ENCODE measurements at regions not wholly inside any gene's neighbourhood (a gene's known extent, or its start where the extent isn't known, plus 50 kb on each side); places are given as distances from the start of the nearest gene placed in this dataset.

- no peak for DNase-seq
Observed at GRCh38 chr11:71201936-71202597, 50.3 kb downstream of the SHANK2 start.

- DNase-seq: no peak
Observed at GRCh38 chr11:71201231-71201630, 51.1 kb downstream of the SHANK2 start.

- no peak for DNase-seq
Observed at GRCh38 chr11:71200761-71201160, 51.6 kb downstream of the SHANK2 start.

- no peak for DNase-seq
Observed at GRCh38 chr11:71200172-71200716, 52.1 kb downstream of the SHANK2 start.

GRCh38 chr11:71199226-71199820 lies 53.1 kb downstream of the SHANK2 start:
- DNase-seq: no peak

- no peak for DNase-seq
Observed at GRCh38 chr11:71198823-71199165, 53.6 kb downstream of the SHANK2 start.

- no peak for DNase-seq
Observed at GRCh38 chr11:71198141-71198822, 54.1 kb downstream of the SHANK2 start.

- DNase-seq: no peak
Observed at GRCh38 chr11:71197096-71197495, 55.3 kb downstream of the SHANK2 start.

GRCh38 chr11:71194710-71195109 lies 57.7 kb downstream of the SHANK2 start:
- no peak for DNase-seq

- DNase-seq: no peak
Observed at GRCh38 chr11:71193431-71193830, 58.9 kb downstream of the SHANK2 start.

- no peak for DNase-seq
Observed at GRCh38 chr11:71192629-71193028, 59.7 kb downstream of the SHANK2 start.

- no peak for DNase-seq
Observed at GRCh38 chr11:71191201-71191600, 61.2 kb downstream of the SHANK2 start.

GRCh38 chr11:71190551-71190950 lies 61.8 kb downstream of the SHANK2 start:
- no peak for DNase-seq

- DNase-seq: no peak
Observed at GRCh38 chr11:71189768-71190315, 62.5 kb downstream of the SHANK2 start.

GRCh38 chr11:71188886-71189767 lies 63.2 kb downstream of the SHANK2 start:
- no peak for DNase-seq

GRCh38 chr11:71188073-71188472 lies 64.3 kb downstream of the SHANK2 start:
- DNase-seq: no peak

- DNase-seq: no peak
Observed at GRCh38 chr11:71186806-71187205, 65.6 kb downstream of the SHANK2 start.

GRCh38 chr11:71185411-71185810 lies 67.0 kb downstream of the SHANK2 start:
- no peak for DNase-seq

GRCh38 chr11:71184421-71185210 lies 67.8 kb downstream of the SHANK2 start:
- no peak for DNase-seq

GRCh38 chr11:71183878-71184277 lies 68.5 kb downstream of the SHANK2 start:
- no peak for DNase-seq

GRCh38 chr11:71182791-71183677 lies 69.3 kb downstream of the SHANK2 start:
- no peak for DNase-seq

Data from OCI-M1 (cell line).